Endothelial cell of umbilical vein (primary cell): ENCODE measurements at regions not wholly inside any gene's neighbourhood (a gene's known extent, or its start where the extent isn't known, plus 50 kb on each side); places are given as distances from the start of the nearest gene placed in this dataset.

Source experiments
- BruUV-seq: library from RNA; stranded (reverse); fragments of 400-500 nt; replicated peaks from 2 replicates; lab custom pipeline; 2021; lab: Mats Ljungman, UMichigan
- CTCF ChIA-PET: fragments of 300-600, 350-600 bp; sonication (Branson Sonifier 250); formaldehyde crosslinking; loops from one replicate; lab custom pipeline; 2021; ENCODE audit warnings: antibody characterized with exemption, inconsistent platforms; lab: Charles Lee
- POLR2A ChIA-PET: fragments of 300-600, 350-600 bp; sonication (Branson Sonifier 250); formaldehyde crosslinking; loops from one replicate; lab custom pipeline; 2021; ENCODE audit warnings: antibody characterized with exemption, inconsistent platforms; lab: Charles Lee
- DNase-seq: peaks from one replicate; pipeline ENCODE4 v3.0.0-alpha.2; 2011; ENCODE audit warnings: low read depth, low spot score
- FAIRE-seq: peaks from 2 replicates; lab custom pipeline; 2011; peaks lifted over from hg19 to GRCh38; lab: Jason Lieb, UNC
- H2AFZ ChIP-seq: 2 replicates; pipeline ENCODE4 v1.6.0; 2012; ENCODE audit warnings: low read depth, low read length, control low read depth, inconsistent platforms
- H3K27ac ChIP-seq: 2 replicates; pipeline ENCODE4 v1.5.1; 2011; ENCODE audit warnings: low read depth, mild to moderate bottlenecking, control low read depth, low read length, moderate library complexity; ENCODE audit not compliant: insufficient read depth
- H3K27me3 ChIP-seq, 2 experiments: 2 replicates each; pipeline versions ENCODE4 v1.6.0 to v1.6.1; 2011; ENCODE audit warnings: low read length in 2 of 2, mixed read lengths in 1 of 2; ENCODE audit not compliant: control insufficient read depth in 2 of 2, insufficient read depth in 2 of 2
- H3K36me3 ChIP-seq, 2 experiments: 2 replicates in 1 of 2; 3 replicates in 1 of 2; pipeline ENCODE4 v1.5.1; 2011; ENCODE audit warnings: low read length in 2 of 2, mild to moderate bottlenecking in 1 of 2, moderate library complexity in 1 of 2; ENCODE audit not compliant: control insufficient read depth in 2 of 2, insufficient read depth in 2 of 2; ENCODE audit errors: extremely low read depth in 1 of 2
- H3K4me1 ChIP-seq: 3 replicates; pipeline ENCODE4 v1.5.1; 2011; ENCODE audit warnings: mild to moderate bottlenecking, low read length; ENCODE audit not compliant: control insufficient read depth, insufficient read depth; ENCODE audit errors: extremely low read depth
- H3K4me2 ChIP-seq: 2 replicates; pipeline ENCODE4 v1.6.1; 2011; ENCODE audit warnings: low read length, control low read depth, mixed read lengths; ENCODE audit not compliant: insufficient read depth
- H3K4me3 ChIP-seq, 3 experiments: fragments of 200-600 bp in 1 of 3; sonication (generic), shearing (Covaris generic) in 1 of 3; replicated peaks in 1 of 3; 2 replicates each; pipeline ENCODE4 v1.5.1; 2011 to 2016; ENCODE audit warnings: control low read depth in 3 of 3, low read length in 3 of 3, mild to moderate bottlenecking in 2 of 3, inconsistent platforms in 1 of 3, low read depth in 1 of 3, moderate library complexity in 1 of 3; ENCODE audit not compliant: insufficient read depth in 1 of 3
- H3K79me2 ChIP-seq: 2 replicates; pipeline ENCODE4 v1.6.0; 2012; ENCODE audit warnings: low read length, inconsistent platforms; ENCODE audit not compliant: control insufficient read depth, insufficient read depth
- H3K9ac ChIP-seq: replicated peaks from 2 replicates; pipeline ENCODE3; 2011; ENCODE audit warnings: low read length, control low read depth; ENCODE audit not compliant: insufficient read depth; ENCODE audit errors: extremely low read depth
- H3K9me1 ChIP-seq: replicated peaks from 3 replicates; pipeline ENCODE4 v1.6.0; 2011; ENCODE audit warnings: mild to moderate bottlenecking, low read length; ENCODE audit not compliant: control insufficient read depth, insufficient read depth; ENCODE audit errors: extremely low read depth
- H3K9me3 ChIP-seq: replicated peaks from 2 replicates; pipeline ENCODE4 v1.5.1; 2012; ENCODE audit warnings: low read length, inconsistent platforms; ENCODE audit not compliant: control insufficient read depth, insufficient read depth
- H4K20me1 ChIP-seq: replicated peaks from 2 replicates; pipeline ENCODE3; 2011; ENCODE audit warnings: mild to moderate bottlenecking, low read length; ENCODE audit not compliant: control insufficient read depth, insufficient read depth; ENCODE audit errors: extremely low read depth
- CTCF ChIP-seq, 2 donors: IDR thresholded peaks; 1 replicate in 1 of 2; 2 replicates in 1 of 2; pipeline ENCODE4 v1.5.1; 2011; ENCODE audit warnings: low read length in 2 of 2, mild to moderate bottlenecking in 2 of 2, moderate library complexity in 2 of 2, control low read depth in 1 of 2, inconsistent platforms in 1 of 2, low read depth in 1 of 2; ENCODE audit not compliant: insufficient read depth in 1 of 2; ENCODE audit errors: extremely low read depth in 1 of 2
- EZH2 ChIP-seq: IDR thresholded peaks from 2 replicates; pipeline ENCODE4 v1.6.1; 2012; ENCODE audit warnings: borderline replicate concordance, low read depth, mild to moderate bottlenecking, moderate library complexity, low read length, inconsistent platforms; ENCODE audit not compliant: severe bottlenecking
- FOS ChIP-seq: IDR thresholded peaks from 2 replicates; pipeline ENCODE4 v1.6.1; 2011; ENCODE audit warnings: mild to moderate bottlenecking, low read length, moderate library complexity, borderline replicate concordance; ENCODE audit not compliant: insufficient read depth
- GATA2 ChIP-seq: IDR thresholded peaks from 2 replicates; pipeline ENCODE4 v1.7.0; 2011; ENCODE audit warnings: low read depth, mild to moderate bottlenecking, moderate library complexity, mixed read lengths, low read length; ENCODE audit not compliant: insufficient read length, insufficient read depth
- JUN ChIP-seq: IDR thresholded peaks from 2 replicates; pipeline ENCODE4 v1.6.1; 2011; ENCODE audit warnings: borderline replicate concordance, low read depth; ENCODE audit not compliant: insufficient read length, insufficient read depth
- MAX ChIP-seq: IDR thresholded peaks from 2 replicates; pipeline ENCODE4 v1.6.1; 2011; ENCODE audit not compliant: insufficient read depth, insufficient read length
- MYC ChIP-seq: IDR thresholded peaks from one replicate; pipeline ENCODE4 v1.6.1; 2011; ENCODE audit warnings: mild to moderate bottlenecking, low read depth, low read length
- POLR2A ChIP-seq: IDR thresholded peaks from 2 replicates; pipeline ENCODE4 v1.6.1; 2012; ENCODE audit warnings: low read depth, mild to moderate bottlenecking, control low read depth, low read length
- POLR2AphosphoS5 ChIP-seq: IDR thresholded peaks from 2 replicates; pipeline ENCODE4 v1.6.1; 2012; ENCODE audit warnings: low read depth, mild to moderate bottlenecking, control low read depth, low read length, moderate library complexity; ENCODE audit not compliant: insufficient read depth
- dilution Hi-C: fragments of 300-500 bp; cut with MboI; formaldehyde crosslinking; loops from one replicate; pipeline ENCODE4 v1.15.0; 2019; ENCODE audit warnings: low sequenced_read_pairs; ENCODE audit not compliant: extremely low pct_ligation_motif_present
- intact Hi-C: fragments of 100-400 bp; cut with micrococcal nuclease; formaldehyde crosslinking; loops from one replicate; pipeline ENCODE4 v1.10.0; 2022

- dilution Hi-C loops = no loop called here
- POLR2A ChIA-PET = no interaction called here
- FAIRE-seq = no peak
These were observed 235.1 kb downstream of the MEF2C start for GRCh38 chr5:88647901-88648300.

More at GRCh38 chr5:88647901-88648300, 235.1 kb downstream of the MEF2C start:
- H3K4me2 ChIP-seq = no peak overlapping the region
- CTCF ChIA-PET = interaction anchor here (1.2 to 1.4 kb wide), 2 partner anchors 76 to 866 kb away, joined by 3 to 4 read pairs; no protein-coding TSS in a partner anchor
- DNase-seq = no peak
- H3K79me2 ChIP-seq = no peaks in the 10 kb centered on the region
- no TSS peak for BruUV-seq
- H3K9ac ChIP-seq = no peak overlapping the region
- H3K4me3 ChIP-seq = no peak overlapping the region
- H4K20me1 ChIP-seq = no peaks in the 10 kb centered on the region
- H3K27me3 ChIP-seq = peaks cover 0 to 3% of the 10 kb centered on the region in 2 experiments
- no peaks in the 10 kb centered on the region for H3K36me3 ChIP-seq
- TF ChIP-seq FOS = no peak
- no peak for TF ChIP-seq MAX
- TF ChIP-seq POLR2A = no peak
- TF ChIP-seq JUN = no peak
- TF ChIP-seq CTCF (IDR thresholded peaks at IDR 0.05; ENCODE audit: extremely low read depth in 1 of 2, insufficient read depth in 1 of 2, low read depth in 1 of 2, low read length in 2 of 2) = no peak
- no peak for TF ChIP-seq GATA2
- no peak for TF ChIP-seq EZH2
- no peak for TF ChIP-seq POLR2AphosphoS5
- no peak for TF ChIP-seq MYC
- H3K9me3 ChIP-seq = no peaks in the 10 kb centered on the region
- no peaks in the 10 kb centered on the region for H3K9me1 ChIP-seq
- intact Hi-C loops = no loop called here
- H2AFZ ChIP-seq = no peak overlapping the region
- H3K4me1 ChIP-seq = no peaks in the 10 kb centered on the region
- H3K27ac ChIP-seq = no peak overlapping the region
